GM23338 (cell line): ENCODE measurements at regions not wholly inside any gene's neighbourhood (a gene's known extent, or its start where the extent isn't known, plus 50 kb on each side); places are given as distances from the start of the nearest gene placed in this dataset.

Experiments
- ATAC-seq: fragments of 200-7000 bp; cut with Tn5 transposase; 3 replicates; pipeline ENCODE4 v1.9.1; 2020
- DNase-seq: peaks from one replicate; pipeline ENCODE4 v3.0.0-alpha.2; 2015; ENCODE audit warnings: low spot score
- H2AFZ ChIP-seq: fragments of 200-600 bp; sonication (generic); 2 replicates; pipeline ENCODE4 v1.8.0; 2016; ENCODE audit warnings: antibody characterized with exemption, mild to moderate bottlenecking, moderate library complexity
- H3F3A ChIP-seq: fragments of 200-600 bp; sonication (generic); replicated peaks from 2 replicates; pipeline ENCODE4 v1.8.0; 2017; ENCODE audit warnings: antibody characterized with exemption, mixed run types, low read depth
- H3K27ac ChIP-seq: fragments of 200-600 bp; sonication (generic); 2 replicates; pipeline ENCODE4 v1.6.1; 2016; ENCODE audit warnings: low read depth
- H3K27me3 ChIP-seq: fragments of 200-600 bp; sonication (generic); 2 replicates; pipeline ENCODE4 v1.8.0; 2016; ENCODE audit warnings: mild to moderate bottlenecking, mixed run types, moderate library complexity; ENCODE audit not compliant: insufficient read depth
- H3K36me3 ChIP-seq: fragments of 200-600 bp; sonication (generic); 2 replicates; pipeline ENCODE4 v1.8.0; 2016; ENCODE audit warnings: mild to moderate bottlenecking; ENCODE audit not compliant: insufficient read depth
- H3K4me1 ChIP-seq: fragments of 200-600 bp; sonication (generic); 2 replicates; pipeline ENCODE4 v1.8.0; 2016; ENCODE audit warnings: mild to moderate bottlenecking, moderate library complexity; ENCODE audit not compliant: insufficient read depth
- H3K4me2 ChIP-seq: fragments of 200-600 bp; sonication (generic); 2 replicates; pipeline ENCODE4 v1.7.1; 2017; ENCODE audit warnings: mixed run types
- H3K4me3 ChIP-seq: fragments of 200-600 bp; sonication (generic); 2 replicates; pipeline ENCODE4 v1.6.1; 2016; ENCODE audit warnings: mixed run types
- H3K79me2 ChIP-seq: fragments of 200-600 bp; sonication (generic); replicated peaks from 2 replicates; pipeline ENCODE4 v1.8.0; 2017; ENCODE audit warnings: mild to moderate bottlenecking; ENCODE audit not compliant: insufficient read depth
- H3K9me2 ChIP-seq: fragments of 200-600 bp; sonication (generic); 2 replicates; pipeline ENCODE4 v1.8.0; 2017; ENCODE audit not compliant: insufficient read depth
- H4K20me1 ChIP-seq: fragments of 200-600 bp; sonication (generic); replicated peaks from 2 replicates; pipeline ENCODE4 v1.8.0; 2017; ENCODE audit warnings: mild to moderate bottlenecking; ENCODE audit not compliant: insufficient read depth
- H3K27ac Mint-ChIP-seq: 2 replicates; pipeline ENCODE4 v1.8.0; 2020; ENCODE audit warnings: inconsistent platforms, mild to moderate bottlenecking, moderate library complexity, mixed read lengths
- H3K27me3 Mint-ChIP-seq: 3 replicates; pipeline ENCODE4 v1.8.0; 2022; ENCODE audit warnings: low read depth, mild to moderate bottlenecking, moderate library complexity, mixed read lengths, inconsistent platforms; ENCODE audit not compliant: insufficient read depth, poor library complexity
- H3K36me3 Mint-ChIP-seq: 3 replicates; pipeline ENCODE4 v1.8.0; 2021; ENCODE audit warnings: low read depth, mild to moderate bottlenecking, inconsistent platforms, moderate library complexity, mixed read lengths
- H3K4me1 Mint-ChIP-seq: 3 replicates; pipeline ENCODE4 v1.8.0; 2020; ENCODE audit warnings: mild to moderate bottlenecking, inconsistent platforms, mixed read lengths
- H3K4me3 Mint-ChIP-seq: 3 replicates; pipeline ENCODE4 v1.8.0; 2021; ENCODE audit warnings: moderate library complexity, mild to moderate bottlenecking, inconsistent platforms, mixed read lengths
- H3K9me3 Mint-ChIP-seq: 3 replicates; pipeline ENCODE4 v1.8.0; 2020; ENCODE audit warnings: moderate library complexity, mild to moderate bottlenecking, inconsistent platforms, mixed read lengths
- CREB1 ChIP-seq: fragments of 250-450 bp; sonication (Bioruptor Pico); IDR thresholded peaks from 2 replicates; pipeline ENCODE4 v1.5.0; 2020; ENCODE audit warnings: low read depth, mild to moderate bottlenecking, moderate library complexity
- EZH2 ChIP-seq: fragments of 200-600 bp; sonication (generic); IDR thresholded peaks from one replicate; pipeline ENCODE4 v1.8.0; 2017; ENCODE audit warnings: antibody characterized with exemption, mild to moderate bottlenecking, low read depth; ENCODE audit not compliant: unreplicated experiment
- EZH2phosphoT487 ChIP-seq: fragments of 200-600 bp; sonication (generic); IDR thresholded peaks from one replicate; pipeline ENCODE4 v1.8.1; 2018; ENCODE audit warnings: antibody characterized with exemption; ENCODE audit not compliant: unreplicated experiment
- JUNB ChIP-seq: IDR thresholded peaks from one replicate; pipeline ENCODE4 v1.6.1; 2016; ENCODE audit warnings: antibody characterized with exemption; ENCODE audit not compliant: unreplicated experiment
- NANOG ChIP-seq: IDR thresholded peaks from 2 replicates; pipeline ENCODE4 v1.6.1; 2016; ENCODE audit warnings: antibody characterized with exemption, borderline replicate concordance
- POLR2AphosphoS5 ChIP-seq: IDR thresholded peaks from 2 replicates; pipeline ENCODE4 v1.6.1; 2016; ENCODE audit warnings: antibody characterized with exemption, low read depth
- STAT1 ChIP-seq: IDR thresholded peaks from one replicate; pipeline ENCODE4 v1.6.1; 2016; ENCODE audit warnings: antibody characterized with exemption; ENCODE audit not compliant: unreplicated experiment
- ZNF114 ChIP-seq: fragments of 250-450 bp; sonication (Bioruptor Pico); IDR thresholded peaks from 2 replicates; pipeline ENCODE4 v1.5.0; 2020; ENCODE audit warnings: mild to moderate bottlenecking, moderate library complexity
- ZNF331 ChIP-seq: fragments of 250-450 bp; sonication (Bioruptor Pico); IDR thresholded peaks from 2 replicates; pipeline ENCODE4 v1.5.0; 2020; ENCODE audit warnings: low read depth, mild to moderate bottlenecking, moderate library complexity
- TF ChIP-seq, protein P1 (sequence below): fragments of 250-450 bp; sonication (Bioruptor Pico); IDR thresholded peaks from 2 replicates; pipeline ENCODE4 v1.5.0; 2020; ENCODE audit warnings: mild to moderate bottlenecking, moderate library complexity
- TF ChIP-seq, protein P2 (sequence below): IDR thresholded peaks from 2 replicates; pipeline ENCODE4 v1.6.1; 2016; ENCODE audit warnings: antibody characterized with exemption
- TF ChIP-seq, protein P3 (sequence below): IDR thresholded peaks from one replicate; pipeline ENCODE4 v1.6.1; 2018; ENCODE audit warnings: antibody characterized with exemption; ENCODE audit not compliant: unreplicated experiment
- TF ChIP-seq, protein P4 (sequence below), 2 experiments: fragments of 200-600 bp in 1 of 2; sonication (generic) in 1 of 2; conservative IDR thresholded peaks; 2 replicates each; pipeline versions ENCODE4 v1.5.1 to v1.6.1; 2016 to 2017; ENCODE audit warnings: antibody characterized with exemption in 2 of 2, low read depth in 2 of 2, mild to moderate bottlenecking in 2 of 2, moderate library complexity in 1 of 2

DNA sequence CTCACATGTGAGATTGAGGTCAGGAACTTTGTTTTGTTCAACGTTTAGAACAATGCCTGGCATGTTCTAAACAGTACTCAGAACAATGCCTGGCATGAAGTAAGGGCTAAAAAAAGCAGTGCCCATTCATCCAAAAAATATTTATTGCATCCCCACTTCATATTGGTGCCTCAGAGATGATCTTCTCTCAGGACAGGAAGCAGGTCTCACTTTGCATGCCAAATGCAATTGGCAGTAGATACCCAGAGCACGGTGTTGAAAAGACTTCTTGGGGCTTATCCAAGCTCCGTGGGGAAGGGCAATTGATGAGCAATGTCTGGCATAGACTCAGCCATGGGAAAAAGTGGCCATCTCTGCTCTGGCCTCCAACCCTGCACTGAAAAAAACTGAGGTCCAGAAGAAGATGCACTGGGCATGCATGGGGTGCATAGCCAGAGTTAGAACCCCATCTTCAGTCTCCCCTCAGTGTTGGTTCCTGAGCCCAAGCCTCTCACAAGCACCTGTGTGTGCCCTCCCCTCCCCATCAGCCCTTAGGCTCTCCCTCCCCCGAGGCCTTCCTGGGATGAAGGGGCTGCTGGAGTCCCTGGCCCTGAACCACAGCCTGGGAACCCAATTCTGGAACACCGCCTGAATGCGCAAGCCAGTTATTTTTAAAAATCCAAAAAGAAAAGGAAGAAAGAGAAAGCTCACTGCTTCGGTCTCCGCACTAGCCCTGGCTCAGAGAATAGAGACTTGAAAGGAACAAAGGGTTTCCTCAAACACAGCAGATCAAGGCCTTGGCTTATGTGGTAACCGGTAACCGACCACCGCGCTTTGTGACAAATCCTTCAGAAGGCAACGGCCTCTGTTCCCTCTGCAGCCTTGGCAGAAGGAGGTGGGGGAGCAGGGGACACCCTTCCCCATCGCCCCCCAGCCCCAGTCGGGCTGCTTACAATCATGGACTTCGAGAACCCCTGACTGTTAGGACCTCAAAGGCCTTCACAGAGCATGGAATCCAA is 78.5 kb upstream of the SIRPA start:
- Histone ChIP-seq H3F3A (no peaks in the 10 kb centered on the region), H3K27me3 (no peaks in the 10 kb centered on the region), H3K4me2 (no peak overlapping the region), H3K27ac (no peak overlapping the region), H3K9me2 (no peaks in the 10 kb centered on the region), H3K4me1 (peaks cover 22% of the 10 kb centered on the region), H3K79me2 (no peaks in the 10 kb centered on the region), H3K4me3 (no peak overlapping the region), H4K20me1 (no peaks in the 10 kb centered on the region), H3K36me3 (no peaks in the 10 kb centered on the region), H2AFZ (peak overlapping the region; percentile 80; the same call in 1 of the 2 replicates)
- Mint-ChIP-seq H3K36me3 (no peaks in the 10 kb centered on the region), H3K27me3 (peaks cover 11% of the 10 kb centered on the region), H3K4me3 (no peak overlapping the region), H3K4me1 (peaks cover 35% of the 10 kb centered on the region), H3K27ac (no peak overlapping the region), H3K9me3 (no peaks in the 10 kb centered on the region)
- no peak for TF ChIP-seq CREB1
- TF ChIP-seq, protein P1, sequence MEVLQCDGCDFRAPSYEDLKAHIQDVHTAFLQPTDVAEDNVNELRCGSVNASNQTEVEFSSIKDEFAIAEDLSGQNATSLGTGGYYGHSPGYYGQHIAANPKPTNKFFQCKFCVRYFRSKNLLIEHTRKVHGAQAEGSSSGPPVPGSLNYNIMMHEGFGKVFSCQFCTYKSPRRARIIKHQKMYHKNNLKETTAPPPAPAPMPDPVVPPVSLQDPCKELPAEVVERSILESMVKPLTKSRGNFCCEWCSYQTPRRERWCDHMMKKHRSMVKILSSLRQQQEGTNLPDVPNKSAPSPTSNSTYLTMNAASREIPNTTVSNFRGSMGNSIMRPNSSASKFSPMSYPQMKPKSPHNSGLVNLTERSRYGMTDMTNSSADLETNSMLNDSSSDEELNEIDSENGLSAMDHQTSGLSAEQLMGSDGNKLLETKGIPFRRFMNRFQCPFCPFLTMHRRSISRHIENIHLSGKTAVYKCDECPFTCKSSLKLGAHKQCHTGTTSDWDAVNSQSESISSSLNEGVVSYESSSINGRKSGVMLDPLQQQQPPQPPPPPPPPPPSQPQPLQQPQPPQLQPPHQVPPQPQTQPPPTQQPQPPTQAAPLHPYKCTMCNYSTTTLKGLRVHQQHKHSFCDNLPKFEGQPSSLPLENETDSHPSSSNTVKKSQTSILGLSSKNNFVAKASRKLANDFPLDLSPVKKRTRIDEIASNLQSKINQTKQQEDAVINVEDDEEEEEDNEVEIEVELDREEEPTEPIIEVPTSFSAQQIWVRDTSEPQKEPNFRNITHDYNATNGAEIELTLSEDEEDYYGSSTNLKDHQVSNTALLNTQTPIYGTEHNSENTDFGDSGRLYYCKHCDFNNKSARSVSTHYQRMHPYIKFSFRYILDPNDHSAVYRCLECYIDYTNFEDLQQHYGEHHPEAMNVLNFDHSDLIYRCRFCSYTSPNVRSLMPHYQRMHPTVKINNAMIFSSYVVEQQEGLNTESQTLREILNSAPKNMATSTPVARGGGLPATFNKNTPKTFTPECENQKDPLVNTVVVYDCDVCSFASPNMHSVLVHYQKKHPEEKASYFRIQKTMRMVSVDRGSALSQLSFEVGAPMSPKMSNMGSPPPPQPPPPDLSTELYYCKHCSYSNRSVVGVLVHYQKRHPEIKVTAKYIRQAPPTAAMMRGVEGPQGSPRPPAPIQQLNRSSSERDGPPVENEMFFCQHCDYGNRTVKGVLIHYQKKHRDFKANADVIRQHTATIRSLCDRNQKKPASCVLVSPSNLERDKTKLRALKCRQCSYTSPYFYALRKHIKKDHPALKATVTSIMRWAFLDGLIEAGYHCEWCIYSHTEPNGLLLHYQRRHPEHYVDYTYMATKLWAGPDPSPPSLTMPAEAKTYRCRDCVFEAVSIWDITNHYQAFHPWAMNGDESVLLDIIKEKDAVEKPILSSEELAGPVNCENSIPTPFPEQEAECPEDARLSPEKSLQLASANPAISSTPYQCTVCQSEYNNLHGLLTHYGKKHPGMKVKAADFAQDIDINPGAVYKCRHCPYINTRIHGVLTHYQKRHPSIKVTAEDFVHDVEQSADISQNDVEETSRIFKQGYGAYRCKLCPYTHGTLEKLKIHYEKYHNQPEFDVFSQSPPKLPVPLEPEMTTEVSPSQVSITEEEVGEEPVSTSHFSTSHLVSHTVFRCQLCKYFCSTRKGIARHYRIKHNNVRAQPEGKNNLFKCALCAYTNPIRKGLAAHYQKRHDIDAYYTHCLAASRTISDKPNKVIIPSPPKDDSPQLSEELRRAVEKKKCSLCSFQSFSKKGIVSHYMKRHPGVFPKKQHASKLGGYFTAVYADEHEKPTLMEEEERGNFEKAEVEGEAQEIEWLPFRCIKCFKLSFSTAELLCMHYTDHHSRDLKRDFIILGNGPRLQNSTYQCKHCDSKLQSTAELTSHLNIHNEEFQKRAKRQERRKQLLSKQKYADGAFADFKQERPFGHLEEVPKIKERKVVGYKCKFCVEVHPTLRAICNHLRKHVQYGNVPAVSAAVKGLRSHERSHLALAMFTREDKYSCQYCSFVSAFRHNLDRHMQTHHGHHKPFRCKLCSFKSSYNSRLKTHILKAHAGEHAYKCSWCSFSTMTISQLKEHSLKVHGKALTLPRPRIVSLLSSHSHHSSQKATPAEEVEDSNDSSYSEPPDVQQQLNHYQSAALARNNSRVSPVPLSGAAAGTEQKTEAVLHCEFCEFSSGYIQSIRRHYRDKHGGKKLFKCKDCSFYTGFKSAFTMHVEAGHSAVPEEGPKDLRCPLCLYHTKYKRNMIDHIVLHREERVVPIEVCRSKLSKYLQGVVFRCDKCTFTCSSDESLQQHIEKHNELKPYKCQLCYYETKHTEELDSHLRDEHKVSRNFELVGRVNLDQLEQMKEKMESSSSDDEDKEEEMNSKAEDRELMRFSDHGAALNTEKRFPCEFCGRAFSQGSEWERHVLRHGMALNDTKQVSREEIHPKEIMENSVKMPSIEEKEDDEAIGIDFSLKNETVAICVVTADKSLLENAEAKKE (CRISPR knock-in tag) = no peak
- no peak for TF ChIP-seq STAT1
- TF ChIP-seq, protein P2, sequence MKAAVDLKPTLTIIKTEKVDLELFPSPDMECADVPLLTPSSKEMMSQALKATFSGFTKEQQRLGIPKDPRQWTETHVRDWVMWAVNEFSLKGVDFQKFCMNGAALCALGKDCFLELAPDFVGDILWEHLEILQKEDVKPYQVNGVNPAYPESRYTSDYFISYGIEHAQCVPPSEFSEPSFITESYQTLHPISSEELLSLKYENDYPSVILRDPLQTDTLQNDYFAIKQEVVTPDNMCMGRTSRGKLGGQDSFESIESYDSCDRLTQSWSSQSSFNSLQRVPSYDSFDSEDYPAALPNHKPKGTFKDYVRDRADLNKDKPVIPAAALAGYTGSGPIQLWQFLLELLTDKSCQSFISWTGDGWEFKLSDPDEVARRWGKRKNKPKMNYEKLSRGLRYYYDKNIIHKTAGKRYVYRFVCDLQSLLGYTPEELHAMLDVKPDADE = no peak
- TF ChIP-seq ZNF114 = no peak
- TF ChIP-seq, protein P3, sequence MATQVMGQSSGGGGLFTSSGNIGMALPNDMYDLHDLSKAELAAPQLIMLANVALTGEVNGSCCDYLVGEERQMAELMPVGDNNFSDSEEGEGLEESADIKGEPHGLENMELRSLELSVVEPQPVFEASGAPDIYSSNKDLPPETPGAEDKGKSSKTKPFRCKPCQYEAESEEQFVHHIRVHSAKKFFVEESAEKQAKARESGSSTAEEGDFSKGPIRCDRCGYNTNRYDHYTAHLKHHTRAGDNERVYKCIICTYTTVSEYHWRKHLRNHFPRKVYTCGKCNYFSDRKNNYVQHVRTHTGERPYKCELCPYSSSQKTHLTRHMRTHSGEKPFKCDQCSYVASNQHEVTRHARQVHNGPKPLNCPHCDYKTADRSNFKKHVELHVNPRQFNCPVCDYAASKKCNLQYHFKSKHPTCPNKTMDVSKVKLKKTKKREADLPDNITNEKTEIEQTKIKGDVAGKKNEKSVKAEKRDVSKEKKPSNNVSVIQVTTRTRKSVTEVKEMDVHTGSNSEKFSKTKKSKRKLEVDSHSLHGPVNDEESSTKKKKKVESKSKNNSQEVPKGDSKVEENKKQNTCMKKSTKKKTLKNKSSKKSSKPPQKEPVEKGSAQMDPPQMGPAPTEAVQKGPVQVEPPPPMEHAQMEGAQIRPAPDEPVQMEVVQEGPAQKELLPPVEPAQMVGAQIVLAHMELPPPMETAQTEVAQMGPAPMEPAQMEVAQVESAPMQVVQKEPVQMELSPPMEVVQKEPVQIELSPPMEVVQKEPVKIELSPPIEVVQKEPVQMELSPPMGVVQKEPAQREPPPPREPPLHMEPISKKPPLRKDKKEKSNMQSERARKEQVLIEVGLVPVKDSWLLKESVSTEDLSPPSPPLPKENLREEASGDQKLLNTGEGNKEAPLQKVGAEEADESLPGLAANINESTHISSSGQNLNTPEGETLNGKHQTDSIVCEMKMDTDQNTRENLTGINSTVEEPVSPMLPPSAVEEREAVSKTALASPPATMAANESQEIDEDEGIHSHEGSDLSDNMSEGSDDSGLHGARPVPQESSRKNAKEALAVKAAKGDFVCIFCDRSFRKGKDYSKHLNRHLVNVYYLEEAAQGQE = no peak
- TF ChIP-seq ZNF331 (CRISPR knock-in tag) = no peak
- no peak for TF ChIP-seq NANOG
- no peak for TF ChIP-seq JUNB
- TF ChIP-seq EZH2 = no peak
- TF ChIP-seq POLR2AphosphoS5 = no peak
- TF ChIP-seq, protein P4, sequence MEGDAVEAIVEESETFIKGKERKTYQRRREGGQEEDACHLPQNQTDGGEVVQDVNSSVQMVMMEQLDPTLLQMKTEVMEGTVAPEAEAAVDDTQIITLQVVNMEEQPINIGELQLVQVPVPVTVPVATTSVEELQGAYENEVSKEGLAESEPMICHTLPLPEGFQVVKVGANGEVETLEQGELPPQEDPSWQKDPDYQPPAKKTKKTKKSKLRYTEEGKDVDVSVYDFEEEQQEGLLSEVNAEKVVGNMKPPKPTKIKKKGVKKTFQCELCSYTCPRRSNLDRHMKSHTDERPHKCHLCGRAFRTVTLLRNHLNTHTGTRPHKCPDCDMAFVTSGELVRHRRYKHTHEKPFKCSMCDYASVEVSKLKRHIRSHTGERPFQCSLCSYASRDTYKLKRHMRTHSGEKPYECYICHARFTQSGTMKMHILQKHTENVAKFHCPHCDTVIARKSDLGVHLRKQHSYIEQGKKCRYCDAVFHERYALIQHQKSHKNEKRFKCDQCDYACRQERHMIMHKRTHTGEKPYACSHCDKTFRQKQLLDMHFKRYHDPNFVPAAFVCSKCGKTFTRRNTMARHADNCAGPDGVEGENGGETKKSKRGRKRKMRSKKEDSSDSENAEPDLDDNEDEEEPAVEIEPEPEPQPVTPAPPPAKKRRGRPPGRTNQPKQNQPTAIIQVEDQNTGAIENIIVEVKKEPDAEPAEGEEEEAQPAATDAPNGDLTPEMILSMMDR (conservative IDR thresholded peaks at IDR 0.05; ENCODE audit: low read depth in 2 of 2) = no peak
- no peak for TF ChIP-seq EZH2phosphoT487
- no peak for DNase-seq
- ATAC-seq = no peak
